ENCODE measurements at regions not wholly inside any gene's neighbourhood (a gene's known extent, or its start where the extent isn't known, plus 50 kb on each side); places are given as distances from the start of the nearest gene placed in this dataset.
"Not testable (repeated sequence)": the region's sequence is repeated elsewhere in the genome, so short reads cannot be mapped to it uniquely, and the experiment has no call there.

DNA sequence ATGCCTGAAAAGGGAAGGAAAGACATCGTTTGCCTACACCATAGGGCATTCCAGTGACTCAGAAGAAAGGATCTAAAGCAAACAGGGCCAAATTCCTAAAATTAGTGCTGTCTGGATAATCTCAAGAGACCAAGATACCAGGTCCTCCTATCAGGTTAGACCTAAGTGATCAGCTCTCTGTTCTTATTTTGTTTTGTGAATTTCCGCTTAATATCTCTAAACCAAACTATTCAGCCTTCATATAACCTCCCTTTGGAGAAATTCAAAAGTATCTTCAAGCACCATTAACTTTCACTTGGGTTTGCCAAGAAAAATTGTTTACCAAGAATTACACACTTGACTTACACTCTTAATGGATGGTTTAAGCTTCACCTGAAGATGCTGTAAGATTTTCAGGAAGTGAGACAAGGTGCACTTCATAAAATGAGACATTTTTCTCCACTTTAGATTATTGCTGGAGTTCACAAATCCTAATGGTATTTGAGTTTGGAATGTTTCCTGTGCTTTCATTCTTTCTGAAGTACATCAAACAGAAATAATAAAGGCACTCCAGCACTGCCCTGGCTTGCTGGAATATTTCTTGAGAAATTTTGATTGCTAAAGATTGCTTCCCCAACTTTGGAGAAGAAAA is 376.1 kb downstream of the LMO7 start:
- no peak for DNase-seq (ENCODE audit: low spot score)

DNA sequence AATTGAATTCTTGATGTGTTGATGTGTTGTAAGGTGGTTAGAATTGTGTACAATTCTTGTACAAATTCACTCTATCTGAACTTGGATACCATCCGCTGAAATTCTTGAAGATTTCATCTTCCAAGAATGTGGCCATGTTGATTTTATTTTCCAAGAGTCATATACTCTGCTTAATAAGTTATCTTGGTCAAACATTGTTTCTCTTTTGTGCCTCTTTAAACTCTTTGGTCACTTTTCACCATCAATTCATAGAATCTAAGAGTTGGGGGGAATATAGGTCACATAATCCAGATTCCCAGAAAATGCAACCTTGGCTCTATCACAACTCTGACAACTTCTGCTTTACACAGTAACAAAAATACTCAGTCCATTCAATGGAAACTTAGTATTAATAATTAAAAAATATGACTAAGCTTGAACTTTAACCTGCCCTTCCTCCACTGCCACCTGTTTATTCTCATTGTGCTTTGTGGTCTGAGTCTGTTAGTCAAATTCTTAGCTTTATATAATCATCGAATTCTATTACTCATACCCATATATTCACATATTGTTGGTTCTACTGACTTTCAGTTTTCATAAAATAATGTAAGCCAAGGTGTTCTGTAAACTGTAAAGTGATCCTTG is 373.2 kb downstream of the LMO7 start:
- no peak for DNase-seq (ENCODE audit: low spot score)

DNA sequence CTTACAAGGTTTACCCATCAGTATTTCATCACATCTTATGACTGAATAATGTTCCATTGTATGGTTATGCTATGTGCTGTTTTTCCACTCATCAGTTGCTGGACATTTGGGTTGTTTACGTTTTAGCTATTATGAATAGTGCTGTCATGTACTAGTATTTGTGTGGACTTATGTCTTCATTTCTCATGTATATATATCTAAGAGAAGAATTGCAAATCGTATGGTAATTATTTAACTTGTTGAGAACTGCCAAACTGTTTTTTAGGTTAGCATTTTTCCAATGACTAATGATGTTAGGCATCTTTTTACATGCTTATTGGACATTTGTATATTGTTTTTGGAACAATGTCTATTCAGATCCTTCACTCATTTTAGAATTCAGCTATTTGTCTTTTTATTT is 368.3 kb downstream of the LMO7 start:
- DNase-seq (ENCODE audit: low spot score): no peak

DNA sequence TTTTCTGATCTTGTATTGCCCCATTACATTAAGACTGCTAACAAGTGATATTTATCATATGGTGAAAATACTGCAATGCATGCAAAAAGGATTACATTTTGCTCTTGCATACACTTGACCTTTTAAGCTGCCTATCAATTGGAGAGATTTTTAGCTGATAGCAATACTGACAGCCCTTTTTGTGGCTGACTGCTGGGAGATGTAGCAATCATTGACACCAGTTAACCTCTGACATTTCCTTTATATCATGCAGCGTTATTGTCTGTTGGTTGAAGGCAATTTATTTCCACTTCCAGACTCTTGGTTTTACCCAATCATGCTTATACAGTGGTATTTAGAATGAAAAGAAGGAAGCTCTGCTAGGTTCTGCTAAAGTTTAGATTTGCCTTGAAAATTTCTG is 364.0 kb downstream of the LMO7 start:
- no peak for DNase-seq (ENCODE audit: low spot score)

DNA sequence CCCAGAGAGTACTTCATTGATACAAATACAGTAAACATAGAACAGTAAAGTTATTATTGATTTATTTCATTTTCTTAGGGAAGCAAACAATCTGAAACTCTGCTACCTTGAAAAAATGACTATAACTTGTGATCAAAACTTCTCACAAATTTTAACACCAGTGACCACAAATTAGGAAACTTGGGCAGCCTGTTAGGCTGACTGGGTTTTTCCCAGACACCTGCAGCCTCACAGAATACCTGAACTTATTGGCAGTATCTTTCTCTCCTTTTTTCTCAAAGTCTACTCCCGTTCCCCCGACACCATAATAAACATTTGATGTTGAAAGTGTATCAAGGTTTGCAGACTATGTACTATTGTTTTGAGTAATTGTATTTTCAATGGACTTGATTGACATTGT is 360.5 kb downstream of the LMO7 start:
- DNase-seq (ENCODE audit: low spot score): no peak

DNA sequence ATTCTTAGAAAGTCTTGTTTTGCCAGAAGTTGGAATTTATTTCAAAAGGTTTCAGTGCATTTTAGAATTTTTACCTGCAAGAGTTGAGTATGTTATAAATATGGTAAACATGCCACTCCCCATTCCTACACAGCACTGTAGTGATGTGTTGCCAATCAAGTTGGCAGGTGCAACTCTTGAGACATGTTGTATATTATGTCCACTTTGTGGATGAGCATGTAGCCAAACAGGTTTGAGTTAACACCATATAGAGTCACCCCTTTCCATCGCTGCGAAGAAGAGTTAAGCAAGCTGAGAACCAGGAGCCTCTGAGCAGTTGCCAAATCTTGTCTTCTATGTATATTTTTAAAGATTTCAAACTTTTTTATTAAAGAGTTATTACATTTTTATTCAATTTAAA is 359.8 kb downstream of the LMO7 start:
- no peak for DNase-seq (ENCODE audit: low spot score)

DNA sequence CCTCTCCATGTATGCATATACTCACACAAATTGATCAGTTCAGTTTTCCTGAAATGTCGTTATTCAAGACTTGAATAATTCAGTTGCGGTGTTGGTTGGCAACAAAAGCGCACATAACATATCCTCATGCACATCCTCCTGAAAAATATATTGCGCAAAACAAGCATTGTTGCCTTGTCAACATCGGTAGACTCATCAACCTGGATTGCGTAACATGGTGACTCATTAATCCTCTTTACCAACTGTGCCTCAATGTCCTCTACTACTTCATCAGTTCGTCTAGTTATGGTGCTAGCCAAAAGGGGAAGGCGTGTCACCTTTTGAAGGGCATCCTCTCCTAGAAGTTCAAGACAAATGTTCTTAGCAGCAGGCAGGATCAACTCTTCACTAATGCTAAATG is 357.7 kb downstream of the LMO7 start:
- no peak for DNase-seq (ENCODE audit: low spot score)

DNA sequence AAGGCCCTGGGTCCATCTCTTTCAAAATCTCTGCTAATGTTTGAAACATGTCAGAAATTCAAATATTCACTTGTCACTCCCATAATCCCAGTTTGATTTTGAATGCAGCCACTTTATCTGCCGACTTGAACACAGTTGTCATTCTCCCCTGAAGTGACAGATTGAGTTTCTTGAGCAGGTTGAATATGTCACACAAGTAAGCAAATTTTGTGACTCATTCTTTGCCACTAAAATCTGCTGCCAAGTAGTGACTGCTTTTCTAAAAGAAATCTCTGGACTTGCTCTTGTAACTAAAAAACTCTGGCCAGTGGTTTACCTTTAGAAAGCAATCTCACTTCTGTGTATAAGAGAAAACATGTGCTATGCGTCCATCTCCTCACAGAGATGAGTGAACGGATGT is 357.1 kb downstream of the LMO7 start:
- DNase-seq (ENCODE audit: low spot score): no peak

DNA sequence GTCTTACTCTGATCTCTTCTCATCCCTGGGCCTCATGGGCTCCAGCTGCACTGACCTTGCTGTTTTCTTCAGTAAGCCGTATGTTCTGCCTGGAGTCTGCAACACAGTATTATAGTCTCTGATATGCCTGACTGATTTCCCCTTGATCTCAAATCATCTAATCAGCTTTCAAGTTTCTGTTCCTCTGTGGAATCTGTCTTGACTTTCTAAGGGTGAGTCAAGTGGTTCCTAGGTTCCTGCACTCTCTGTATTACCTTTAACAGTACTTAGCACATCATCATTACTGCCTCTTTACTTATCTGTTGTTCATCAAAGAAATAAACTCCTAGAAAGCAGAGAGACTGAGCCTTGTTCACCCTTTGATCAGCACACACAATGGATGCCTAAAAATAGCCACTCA is 350.7 kb downstream of the LMO7 start:
- DNase-seq (ENCODE audit: low spot score): no peak

DNA sequence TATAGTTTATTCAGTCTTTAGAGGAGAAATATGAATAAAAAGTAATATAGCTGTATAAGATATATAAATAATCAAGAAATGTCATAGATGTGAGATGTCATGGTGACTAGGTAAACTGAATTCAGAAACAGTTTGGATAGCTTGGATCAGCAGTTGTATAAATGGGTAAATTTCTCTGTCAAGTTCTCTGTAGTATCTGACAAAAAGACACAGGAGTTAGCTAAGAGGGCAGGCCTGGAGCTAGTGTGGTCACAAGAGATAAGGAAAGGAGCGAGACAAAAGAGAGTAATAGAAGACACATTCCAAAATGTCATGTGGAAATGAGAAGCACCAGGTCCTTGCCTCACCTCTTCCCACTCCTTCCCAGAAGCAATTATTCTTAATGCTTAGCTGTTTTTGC is 349.0 kb downstream of the LMO7 start:
- DNase-seq (ENCODE audit: low spot score): no peak

DNA sequence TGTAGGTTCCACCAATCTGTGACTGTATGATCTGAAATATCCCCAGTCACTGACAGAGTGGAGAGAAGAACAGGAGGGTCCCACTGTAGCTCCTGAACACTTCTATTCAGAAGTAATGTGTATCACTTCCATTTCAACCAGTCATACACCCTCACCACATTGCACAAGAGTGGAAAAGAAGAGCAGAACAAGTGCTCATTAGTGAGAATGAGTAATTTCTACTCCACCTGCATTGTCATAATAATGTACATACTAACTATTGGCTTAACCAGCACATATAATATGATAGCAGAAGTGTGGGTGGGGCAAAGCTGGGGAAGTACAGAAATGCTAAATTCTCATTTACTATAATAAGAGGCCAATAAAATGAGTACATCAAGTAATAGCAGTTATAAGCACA is 342.7 kb downstream of the LMO7 start:
- DNase-seq (ENCODE audit: low spot score): no peak

DNA sequence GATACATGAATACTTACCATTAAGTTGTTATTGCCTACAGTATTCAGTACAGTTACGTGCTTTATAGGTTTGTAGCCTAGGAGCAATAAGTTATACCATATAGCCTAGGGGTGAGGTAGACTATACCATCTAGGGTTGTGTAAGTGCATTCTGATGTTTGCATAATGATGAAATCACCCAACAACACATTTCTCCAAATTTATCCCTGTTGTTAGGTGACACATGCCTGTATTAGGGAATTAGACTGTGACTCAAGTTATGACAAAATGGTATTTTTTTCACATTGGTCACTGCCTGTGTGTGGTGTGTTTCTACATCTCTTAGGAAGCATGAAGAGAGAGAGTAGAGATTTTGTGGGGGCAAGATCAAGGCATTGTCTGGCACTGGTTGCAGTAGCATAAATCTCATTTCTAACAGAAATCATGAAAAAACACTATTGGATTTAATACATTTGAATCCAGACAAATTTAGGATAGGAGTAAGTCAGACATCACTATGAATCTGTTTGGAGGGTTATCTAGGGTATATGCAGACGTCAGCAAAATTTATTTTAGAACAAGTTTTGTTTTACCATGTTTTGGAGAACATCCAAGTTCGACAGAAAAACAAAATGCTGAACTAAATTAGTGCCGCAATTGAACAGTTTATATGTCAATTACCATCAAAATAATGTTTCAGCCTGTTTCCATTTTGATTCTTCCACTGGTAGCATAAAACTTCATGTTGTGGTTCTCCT is 332.1 kb downstream of the LMO7 start:
- DNase-seq (ENCODE audit: low spot score): no peak

DNA sequence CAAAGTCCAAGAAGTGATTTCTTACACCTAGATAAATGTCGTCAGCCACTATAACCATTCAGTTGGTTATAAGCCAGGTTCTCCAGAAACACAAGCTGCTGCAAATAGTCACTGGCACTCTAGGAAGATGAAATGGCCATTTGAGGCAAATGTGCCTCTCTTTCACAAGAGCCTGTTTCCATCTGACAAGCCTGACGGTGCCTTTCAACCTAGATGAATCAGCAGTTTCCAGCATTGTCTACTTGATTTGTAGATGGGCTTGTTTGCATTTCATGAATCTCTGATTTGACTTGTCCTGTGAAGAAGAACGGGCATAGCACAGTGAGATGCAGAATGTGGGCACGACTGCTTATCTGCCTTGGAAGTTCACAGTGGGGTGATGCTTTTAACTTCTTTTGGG is 327.2 kb downstream of the LMO7 start:
- no peak for DNase-seq (ENCODE audit: low spot score)

DNA sequence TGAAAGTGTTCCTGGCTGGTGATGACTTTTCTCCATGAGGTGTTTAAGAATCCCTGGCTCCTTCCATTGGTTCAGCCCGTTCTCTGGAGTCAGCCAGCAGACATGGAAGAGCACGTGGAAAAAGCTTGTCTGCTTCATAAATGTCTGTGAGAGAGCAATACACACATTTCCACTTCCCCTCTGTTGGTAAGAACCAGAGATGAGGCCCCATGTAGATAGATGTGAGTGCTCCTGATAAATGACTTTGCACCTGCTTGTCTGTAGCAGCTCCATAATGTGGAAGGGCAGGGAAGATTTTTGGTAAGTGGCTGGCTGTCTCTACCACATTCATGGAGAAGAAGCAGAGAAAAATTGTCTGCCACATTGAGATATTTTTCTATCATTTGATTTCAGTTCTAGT is 325.8 kb downstream of the LMO7 start:
- DNase-seq (ENCODE audit: low spot score): no peak

DNA sequence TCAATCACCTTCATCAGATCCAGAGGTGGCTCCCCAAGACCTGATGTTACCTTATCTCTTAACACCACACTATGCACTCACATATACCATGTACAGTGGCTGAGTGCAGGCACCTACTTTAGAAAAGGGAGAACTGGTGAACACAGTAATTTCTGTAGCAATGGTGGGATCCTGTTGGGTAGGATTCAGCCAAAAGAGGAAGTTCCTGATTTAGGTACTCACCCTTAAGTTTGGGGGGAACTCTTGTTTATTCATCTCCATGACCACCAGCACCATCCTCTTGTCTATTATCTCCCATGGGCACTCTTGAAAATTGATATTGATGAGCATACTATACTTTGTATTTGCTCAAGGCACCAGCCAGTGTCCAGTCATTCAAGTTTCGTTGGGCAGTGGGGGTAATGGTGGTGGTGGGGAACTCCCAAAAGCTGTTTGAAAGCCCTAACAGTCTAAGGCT is 324.4 kb downstream of the LMO7 start:
- DNase-seq (ENCODE audit: low spot score): no peak

DNA sequence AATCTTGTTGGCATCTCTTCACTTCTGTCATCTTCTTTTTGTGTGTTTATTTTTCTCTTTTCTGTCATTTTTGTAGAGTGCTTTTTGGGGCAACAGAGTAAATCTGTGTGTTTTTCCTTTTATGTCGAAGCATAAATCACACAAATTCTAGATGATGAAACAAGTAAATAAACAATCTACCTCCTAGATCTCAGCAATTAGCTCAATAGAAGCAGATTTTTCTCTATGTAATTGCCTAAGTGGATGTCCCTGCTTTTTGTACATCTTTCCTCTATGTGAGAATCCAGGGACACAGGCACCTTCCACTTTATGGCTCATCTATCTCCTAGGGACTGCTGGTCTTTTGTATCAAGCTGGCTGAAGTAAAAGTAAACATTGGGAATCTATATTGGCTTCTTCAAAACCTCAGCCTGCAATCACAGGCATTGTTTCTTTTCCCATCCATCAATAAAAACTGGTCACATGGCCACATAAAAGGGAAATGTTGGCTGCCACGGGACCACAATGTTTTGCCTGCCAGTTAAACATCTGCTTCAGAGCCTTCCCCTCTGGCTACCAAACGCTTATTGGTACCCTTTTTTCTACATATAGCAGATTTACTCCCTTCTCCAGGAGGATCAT is 323.8 kb downstream of the LMO7 start:
- DNase-seq (ENCODE audit: low spot score): no peak

DNA sequence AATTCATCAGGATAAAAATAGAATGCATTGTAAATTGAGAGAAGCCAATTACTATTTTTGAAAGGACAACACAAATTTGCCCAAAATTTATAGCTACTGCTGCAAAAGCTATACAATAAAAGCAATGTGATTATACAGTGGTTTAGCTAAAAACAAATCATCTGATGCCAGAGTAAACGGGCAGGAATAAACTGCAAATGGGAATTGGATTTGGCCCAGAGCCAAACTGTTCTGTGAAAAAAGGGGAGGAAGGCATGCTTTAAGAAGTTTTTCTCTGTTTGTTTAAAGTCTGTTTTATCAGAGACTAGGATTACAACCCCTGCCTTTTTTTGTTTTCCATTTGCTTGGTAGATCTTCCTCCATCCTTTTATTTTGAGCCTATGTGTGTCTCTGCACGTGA is 317.5 kb downstream of the LMO7 start:
- DNase-seq (ENCODE audit: low spot score): not testable (repeated sequence)

DNA sequence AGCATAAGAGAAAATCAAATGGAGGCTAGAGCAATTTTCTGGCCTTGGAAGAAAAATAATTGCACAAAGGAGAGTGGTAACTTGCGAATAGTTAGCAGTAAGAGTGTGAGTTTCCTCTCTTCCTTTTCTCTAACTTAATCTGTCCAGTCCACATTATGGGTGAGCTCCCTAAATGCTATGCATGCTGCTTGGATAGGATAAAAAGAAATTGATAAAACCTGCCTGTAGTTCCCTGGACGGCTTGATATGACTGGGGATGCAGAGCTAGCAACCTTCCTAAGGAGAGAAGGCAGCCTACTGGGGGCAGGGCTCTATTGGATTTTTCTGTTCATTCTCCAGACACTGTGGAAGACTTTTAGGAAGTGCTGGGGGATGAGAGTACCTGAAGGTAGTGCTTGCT is 311.3 kb downstream of the LMO7 start:
- DNase-seq (ENCODE audit: low spot score): no peak

DNA sequence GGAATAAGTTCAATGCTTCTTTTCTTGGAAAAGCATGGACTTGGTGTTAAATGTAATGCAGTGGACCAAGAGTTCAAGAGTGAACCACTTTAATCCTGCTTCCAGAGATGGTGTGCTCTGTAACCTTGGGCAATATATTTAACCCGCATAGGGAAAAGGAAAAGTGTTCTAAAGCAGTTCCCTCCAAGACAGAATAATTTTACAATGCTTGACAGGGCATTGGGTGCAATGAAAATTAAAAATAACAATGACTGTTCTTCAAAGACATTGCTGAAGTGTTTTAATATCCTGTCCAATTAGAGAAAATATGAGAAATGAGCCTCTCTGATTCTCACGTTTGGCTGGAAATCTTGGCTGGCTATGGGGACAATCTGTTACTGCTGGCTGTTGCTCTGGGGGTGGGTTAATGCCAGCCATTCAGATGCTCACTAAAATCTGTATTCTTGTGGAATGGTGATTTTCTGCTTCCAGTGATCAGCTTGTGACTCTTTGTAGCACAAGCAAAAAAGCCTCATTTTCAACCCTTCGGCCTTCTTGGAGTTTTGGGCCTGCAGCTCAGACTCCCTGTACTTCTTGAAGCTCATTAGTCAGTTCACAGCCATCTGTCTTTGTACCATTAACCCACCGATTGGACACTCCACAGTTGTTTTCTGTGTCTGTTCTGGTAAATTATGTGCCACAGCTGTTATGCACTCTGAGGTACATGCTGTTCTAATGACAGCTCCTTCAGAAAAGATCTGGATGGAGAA is 310.6 kb downstream of the LMO7 start:
- DNase-seq (ENCODE audit: low spot score): no peak

DNA sequence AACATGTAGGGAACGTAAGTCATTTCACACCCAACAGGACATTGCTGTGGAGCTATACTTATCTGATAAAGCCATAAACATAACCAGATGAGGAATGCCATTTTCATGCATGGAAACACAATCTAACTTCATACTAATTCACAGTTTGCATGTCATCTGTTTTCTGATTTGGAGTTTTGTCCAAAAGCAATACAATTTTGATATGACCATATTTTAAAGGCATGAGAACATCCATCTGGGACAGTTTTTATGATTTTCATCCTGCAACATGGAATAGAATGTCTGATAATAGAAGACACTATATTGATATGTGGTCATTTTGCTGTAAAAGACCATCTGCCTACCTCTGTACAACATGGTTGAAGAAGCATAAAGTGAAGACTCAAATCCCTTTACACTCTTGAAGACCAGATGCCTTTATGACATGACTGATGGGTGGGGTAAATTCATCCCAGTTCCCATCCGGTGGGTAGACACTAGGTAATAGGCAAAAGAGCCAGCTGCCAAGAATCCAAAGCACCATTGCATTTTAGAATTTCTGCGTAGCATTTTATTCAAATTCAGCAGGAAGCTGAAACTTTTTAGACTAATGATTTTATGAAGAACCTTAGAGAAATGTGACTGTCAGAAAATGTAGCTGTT is 309.8 kb downstream of the LMO7 start:
- DNase-seq (ENCODE audit: low spot score): no peak

DNA sequence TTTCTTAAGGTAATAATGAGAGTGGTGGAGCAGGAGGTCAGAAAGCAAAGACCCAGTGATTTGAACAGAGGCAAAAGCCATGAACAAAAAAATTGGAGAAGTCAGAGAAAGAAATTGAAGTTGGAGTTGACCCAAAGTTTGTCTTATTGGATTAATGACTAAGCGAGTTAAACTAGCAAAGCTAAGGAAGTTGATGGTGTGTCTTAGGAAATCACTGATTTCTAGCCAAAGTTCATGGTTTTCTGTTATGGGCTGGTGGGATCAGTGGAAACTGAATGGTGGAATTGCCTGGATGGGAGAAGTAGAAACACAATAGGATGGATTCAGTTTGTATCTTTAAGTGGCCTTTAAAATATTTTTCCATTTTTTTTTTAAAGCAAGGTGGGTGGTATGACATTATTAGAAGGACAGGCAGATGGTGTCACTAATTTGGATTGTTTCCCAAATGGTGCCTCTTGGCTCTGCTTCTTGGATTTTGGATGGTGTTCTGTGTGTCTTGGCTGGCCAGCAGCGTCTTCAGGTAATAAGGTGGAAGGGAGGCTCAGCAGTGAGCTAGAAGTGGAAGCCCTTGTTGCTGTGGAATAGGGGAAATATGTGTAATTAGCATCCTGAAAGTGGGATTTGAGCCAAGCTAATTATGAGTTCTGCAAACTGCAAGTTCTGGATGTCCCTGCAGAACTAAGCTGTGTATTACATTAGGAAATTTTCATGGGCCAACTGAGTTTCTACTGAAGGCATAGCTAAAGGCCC is 302.9 kb downstream of the LMO7 start:
- no peak for DNase-seq (ENCODE audit: low spot score)
